Neural cell (in vitro differentiated cells): ENCODE measurements at regions not wholly inside any gene's neighbourhood (a gene's known extent, or its start where the extent isn't known, plus 50 kb on each side); places are given as distances from the start of the nearest gene placed in this dataset.
"Not testable (repeated sequence)": the region's sequence is repeated elsewhere in the genome, so short reads cannot be mapped to it uniquely, and the experiment has no call there.

Source experiments
- CTCF ChIP-seq: fragments of 450-650 bp; IDR thresholded peaks from 2 replicates; pipeline ENCODE4 v1.5.1; 2014; ENCODE audit warnings: antibody characterized with exemption, mild to moderate bottlenecking, moderate library complexity; ENCODE audit not compliant: poor library complexity, severe bottlenecking
- EP300 ChIP-seq: fragments of 450-650 bp; conservative IDR thresholded peaks from 2 replicates; pipeline ENCODE4 v1.6.1; 2014; ENCODE audit warnings: antibody characterized with exemption, mild to moderate bottlenecking, moderate library complexity; ENCODE audit not compliant: poor library complexity, severe bottlenecking
- EZH2 ChIP-seq: fragments of 200-600, 300-800 bp; shearing (Covaris generic), sonication (generic); IDR thresholded peaks from 2 replicates; pipeline ENCODE4 v1.6.1; 2014; ENCODE audit warnings: antibody characterized with exemption, low read length, borderline replicate concordance, mild to moderate bottlenecking; ENCODE audit not compliant: insufficient read depth, poor library complexity, severe bottlenecking
- MXI1 ChIP-seq: fragments of 450-650 bp; conservative IDR thresholded peaks from 2 replicates; pipeline ENCODE4 v1.6.1; 2014; ENCODE audit warnings: antibody characterized with exemption, mild to moderate bottlenecking; ENCODE audit not compliant: poor library complexity, severe bottlenecking
- POLR2AphosphoS5 ChIP-seq: IDR thresholded peaks from 2 replicates; pipeline ENCODE4 v1.6.1; 2012
- RAD21 ChIP-seq: fragments of 450-650 bp; conservative IDR thresholded peaks from 2 replicates; pipeline ENCODE4 v1.6.1; 2014; ENCODE audit warnings: antibody characterized with exemption, mild to moderate bottlenecking, moderate library complexity
- TAF1 ChIP-seq: IDR thresholded peaks from 2 replicates; pipeline ENCODE4 v1.6.1; 2012; ENCODE audit warnings: low read depth

GRCh38 chr16:76716251-76716650, 439.1 kb downstream of the CNTNAP4 start:
- TF ChIP-seq CTCF, POLR2AphosphoS5, EZH2, RAD21, TAF1, EP300, MXI1: not testable (repeated sequence)
